ENCODE measurements at regions not wholly inside any gene's neighbourhood (a gene's known extent, or its start where the extent isn't known, plus 50 kb on each side); places are given as distances from the start of the nearest gene placed in this dataset.

DNA sequence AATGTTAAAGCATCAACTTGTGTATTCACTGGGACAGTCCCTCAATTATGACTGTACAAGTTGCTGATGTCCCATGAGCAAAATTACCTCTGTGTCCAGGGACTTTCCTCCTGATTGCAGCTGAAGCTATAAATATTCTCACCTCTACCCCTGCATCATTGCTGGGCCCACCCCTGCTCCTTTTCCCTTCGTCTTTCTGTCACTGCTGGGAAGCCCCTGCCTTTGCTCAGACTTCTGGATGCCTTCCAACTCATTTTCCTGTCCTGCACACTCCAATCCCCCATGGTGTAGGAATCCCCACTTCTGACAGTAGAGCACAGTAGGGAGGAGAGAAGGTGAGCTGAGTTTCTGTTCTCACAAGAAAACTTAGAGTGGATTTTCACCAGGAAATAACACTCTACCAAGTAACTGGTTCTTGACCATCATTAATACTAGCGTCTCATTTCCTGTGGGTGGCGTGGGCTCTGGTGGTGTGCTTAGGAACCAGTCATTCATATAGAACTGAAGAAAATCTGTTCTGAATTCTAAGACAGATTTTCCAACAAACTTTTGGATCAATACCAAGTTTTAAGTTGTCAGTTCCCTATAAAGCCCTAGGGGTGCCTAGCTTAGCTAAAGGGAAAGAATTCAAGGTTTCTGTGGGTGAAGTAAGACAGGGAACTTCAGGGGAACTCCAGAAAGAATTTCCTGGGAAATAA lies 136.2 kb upstream of the MED14 start (continued):
- TF ChIP-seq, protein P1, sequence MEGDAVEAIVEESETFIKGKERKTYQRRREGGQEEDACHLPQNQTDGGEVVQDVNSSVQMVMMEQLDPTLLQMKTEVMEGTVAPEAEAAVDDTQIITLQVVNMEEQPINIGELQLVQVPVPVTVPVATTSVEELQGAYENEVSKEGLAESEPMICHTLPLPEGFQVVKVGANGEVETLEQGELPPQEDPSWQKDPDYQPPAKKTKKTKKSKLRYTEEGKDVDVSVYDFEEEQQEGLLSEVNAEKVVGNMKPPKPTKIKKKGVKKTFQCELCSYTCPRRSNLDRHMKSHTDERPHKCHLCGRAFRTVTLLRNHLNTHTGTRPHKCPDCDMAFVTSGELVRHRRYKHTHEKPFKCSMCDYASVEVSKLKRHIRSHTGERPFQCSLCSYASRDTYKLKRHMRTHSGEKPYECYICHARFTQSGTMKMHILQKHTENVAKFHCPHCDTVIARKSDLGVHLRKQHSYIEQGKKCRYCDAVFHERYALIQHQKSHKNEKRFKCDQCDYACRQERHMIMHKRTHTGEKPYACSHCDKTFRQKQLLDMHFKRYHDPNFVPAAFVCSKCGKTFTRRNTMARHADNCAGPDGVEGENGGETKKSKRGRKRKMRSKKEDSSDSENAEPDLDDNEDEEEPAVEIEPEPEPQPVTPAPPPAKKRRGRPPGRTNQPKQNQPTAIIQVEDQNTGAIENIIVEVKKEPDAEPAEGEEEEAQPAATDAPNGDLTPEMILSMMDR (IDR thresholded peaks at IDR 0.05; ENCODE audit: control extremely low read depth in 1 of 3, insufficient read depth in 1 of 3, low read depth in 1 of 3, low read length in 3 of 3), result no peak
- TF ChIP-seq, protein P2, sequence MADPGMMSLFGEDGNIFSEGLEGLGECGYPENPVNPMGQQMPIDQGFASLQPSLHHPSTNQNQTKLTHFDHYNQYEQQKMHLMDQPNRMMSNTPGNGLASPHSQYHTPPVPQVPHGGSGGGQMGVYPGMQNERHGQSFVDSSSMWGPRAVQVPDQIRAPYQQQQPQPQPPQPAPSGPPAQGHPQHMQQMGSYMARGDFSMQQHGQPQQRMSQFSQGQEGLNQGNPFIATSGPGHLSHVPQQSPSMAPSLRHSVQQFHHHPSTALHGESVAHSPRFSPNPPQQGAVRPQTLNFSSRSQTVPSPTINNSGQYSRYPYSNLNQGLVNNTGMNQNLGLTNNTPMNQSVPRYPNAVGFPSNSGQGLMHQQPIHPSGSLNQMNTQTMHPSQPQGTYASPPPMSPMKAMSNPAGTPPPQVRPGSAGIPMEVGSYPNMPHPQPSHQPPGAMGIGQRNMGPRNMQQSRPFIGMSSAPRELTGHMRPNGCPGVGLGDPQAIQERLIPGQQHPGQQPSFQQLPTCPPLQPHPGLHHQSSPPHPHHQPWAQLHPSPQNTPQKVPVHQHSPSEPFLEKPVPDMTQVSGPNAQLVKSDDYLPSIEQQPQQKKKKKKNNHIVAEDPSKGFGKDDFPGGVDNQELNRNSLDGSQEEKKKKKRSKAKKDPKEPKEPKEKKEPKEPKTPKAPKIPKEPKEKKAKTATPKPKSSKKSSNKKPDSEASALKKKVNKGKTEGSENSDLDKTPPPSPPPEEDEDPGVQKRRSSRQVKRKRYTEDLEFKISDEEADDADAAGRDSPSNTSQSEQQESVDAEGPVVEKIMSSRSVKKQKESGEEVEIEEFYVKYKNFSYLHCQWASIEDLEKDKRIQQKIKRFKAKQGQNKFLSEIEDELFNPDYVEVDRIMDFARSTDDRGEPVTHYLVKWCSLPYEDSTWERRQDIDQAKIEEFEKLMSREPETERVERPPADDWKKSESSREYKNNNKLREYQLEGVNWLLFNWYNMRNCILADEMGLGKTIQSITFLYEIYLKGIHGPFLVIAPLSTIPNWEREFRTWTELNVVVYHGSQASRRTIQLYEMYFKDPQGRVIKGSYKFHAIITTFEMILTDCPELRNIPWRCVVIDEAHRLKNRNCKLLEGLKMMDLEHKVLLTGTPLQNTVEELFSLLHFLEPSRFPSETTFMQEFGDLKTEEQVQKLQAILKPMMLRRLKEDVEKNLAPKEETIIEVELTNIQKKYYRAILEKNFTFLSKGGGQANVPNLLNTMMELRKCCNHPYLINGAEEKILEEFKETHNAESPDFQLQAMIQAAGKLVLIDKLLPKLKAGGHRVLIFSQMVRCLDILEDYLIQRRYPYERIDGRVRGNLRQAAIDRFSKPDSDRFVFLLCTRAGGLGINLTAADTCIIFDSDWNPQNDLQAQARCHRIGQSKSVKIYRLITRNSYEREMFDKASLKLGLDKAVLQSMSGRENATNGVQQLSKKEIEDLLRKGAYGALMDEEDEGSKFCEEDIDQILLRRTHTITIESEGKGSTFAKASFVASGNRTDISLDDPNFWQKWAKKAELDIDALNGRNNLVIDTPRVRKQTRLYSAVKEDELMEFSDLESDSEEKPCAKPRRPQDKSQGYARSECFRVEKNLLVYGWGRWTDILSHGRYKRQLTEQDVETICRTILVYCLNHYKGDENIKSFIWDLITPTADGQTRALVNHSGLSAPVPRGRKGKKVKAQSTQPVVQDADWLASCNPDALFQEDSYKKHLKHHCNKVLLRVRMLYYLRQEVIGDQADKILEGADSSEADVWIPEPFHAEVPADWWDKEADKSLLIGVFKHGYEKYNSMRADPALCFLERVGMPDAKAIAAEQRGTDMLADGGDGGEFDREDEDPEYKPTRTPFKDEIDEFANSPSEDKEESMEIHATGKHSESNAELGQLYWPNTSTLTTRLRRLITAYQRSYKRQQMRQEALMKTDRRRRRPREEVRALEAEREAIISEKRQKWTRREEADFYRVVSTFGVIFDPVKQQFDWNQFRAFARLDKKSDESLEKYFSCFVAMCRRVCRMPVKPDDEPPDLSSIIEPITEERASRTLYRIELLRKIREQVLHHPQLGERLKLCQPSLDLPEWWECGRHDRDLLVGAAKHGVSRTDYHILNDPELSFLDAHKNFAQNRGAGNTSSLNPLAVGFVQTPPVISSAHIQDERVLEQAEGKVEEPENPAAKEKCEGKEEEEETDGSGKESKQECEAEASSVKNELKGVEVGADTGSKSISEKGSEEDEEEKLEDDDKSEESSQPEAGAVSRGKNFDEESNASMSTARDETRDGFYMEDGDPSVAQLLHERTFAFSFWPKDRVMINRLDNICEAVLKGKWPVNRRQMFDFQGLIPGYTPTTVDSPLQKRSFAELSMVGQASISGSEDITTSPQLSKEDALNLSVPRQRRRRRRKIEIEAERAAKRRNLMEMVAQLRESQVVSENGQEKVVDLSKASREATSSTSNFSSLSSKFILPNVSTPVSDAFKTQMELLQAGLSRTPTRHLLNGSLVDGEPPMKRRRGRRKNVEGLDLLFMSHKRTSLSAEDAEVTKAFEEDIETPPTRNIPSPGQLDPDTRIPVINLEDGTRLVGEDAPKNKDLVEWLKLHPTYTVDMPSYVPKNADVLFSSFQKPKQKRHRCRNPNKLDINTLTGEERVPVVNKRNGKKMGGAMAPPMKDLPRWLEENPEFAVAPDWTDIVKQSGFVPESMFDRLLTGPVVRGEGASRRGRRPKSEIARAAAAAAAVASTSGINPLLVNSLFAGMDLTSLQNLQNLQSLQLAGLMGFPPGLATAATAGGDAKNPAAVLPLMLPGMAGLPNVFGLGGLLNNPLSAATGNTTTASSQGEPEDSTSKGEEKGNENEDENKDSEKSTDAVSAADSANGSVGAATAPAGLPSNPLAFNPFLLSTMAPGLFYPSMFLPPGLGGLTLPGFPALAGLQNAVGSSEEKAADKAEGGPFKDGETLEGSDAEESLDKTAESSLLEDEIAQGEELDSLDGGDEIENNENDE (IDR thresholded peaks at IDR 0.05; ENCODE audit: insufficient replicate concordance, low read length), result no peak
- TF ChIP-seq KDM5A (IDR thresholded peaks at IDR 0.05; ENCODE audit: low read length), result no peak
- TF ChIP-seq EZH2 (IDR thresholded peaks at IDR 0.05; ENCODE audit: low read depth, low read length, severe bottlenecking), result no peak
- TF ChIP-seq BACH1 (IDR thresholded peaks at IDR 0.05; ENCODE audit: low read length), result no peak
- no peak for TF ChIP-seq RAD21 (IDR thresholded peaks at IDR 0.05 in 1 of 2, conservative IDR thresholded peaks at IDR 0.05 in 1 of 2; ENCODE audit: low read depth in 2 of 2, low read length in 2 of 2)

Data from H1 (cell line).